ENCODE measurements at regions not wholly inside any gene's neighbourhood (a gene's known extent, or its start where the extent isn't known, plus 50 kb on each side); places are given as distances from the start of the nearest gene placed in this dataset.

DNA sequence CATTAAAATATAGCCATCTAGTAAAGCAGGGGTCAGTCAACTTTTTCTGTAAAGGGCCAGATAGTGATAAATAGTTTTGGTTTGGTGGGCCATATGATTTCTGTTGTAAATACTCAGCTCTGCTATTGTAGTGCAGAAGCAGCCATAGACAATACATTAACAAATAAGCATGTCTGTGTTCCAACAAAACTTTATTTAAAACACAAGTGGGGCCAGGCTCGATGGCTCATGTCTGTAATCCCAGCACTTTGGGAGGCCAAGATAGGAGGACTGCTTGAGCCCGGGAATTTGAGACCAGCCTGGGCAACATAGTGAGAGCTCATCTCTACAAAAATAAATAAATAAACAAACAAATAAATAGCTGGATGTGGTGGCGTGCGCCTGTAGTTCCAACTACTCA lies 60.8 kb upstream of the TANC2 start:
- TF ChIP-seq, protein P1, sequence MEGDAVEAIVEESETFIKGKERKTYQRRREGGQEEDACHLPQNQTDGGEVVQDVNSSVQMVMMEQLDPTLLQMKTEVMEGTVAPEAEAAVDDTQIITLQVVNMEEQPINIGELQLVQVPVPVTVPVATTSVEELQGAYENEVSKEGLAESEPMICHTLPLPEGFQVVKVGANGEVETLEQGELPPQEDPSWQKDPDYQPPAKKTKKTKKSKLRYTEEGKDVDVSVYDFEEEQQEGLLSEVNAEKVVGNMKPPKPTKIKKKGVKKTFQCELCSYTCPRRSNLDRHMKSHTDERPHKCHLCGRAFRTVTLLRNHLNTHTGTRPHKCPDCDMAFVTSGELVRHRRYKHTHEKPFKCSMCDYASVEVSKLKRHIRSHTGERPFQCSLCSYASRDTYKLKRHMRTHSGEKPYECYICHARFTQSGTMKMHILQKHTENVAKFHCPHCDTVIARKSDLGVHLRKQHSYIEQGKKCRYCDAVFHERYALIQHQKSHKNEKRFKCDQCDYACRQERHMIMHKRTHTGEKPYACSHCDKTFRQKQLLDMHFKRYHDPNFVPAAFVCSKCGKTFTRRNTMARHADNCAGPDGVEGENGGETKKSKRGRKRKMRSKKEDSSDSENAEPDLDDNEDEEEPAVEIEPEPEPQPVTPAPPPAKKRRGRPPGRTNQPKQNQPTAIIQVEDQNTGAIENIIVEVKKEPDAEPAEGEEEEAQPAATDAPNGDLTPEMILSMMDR (IDR thresholded peaks at IDR 0.05): no peak
- TF ChIP-seq EP300 (IDR thresholded peaks at IDR 0.05): no peak
- TF ChIP-seq POLR2A (IDR thresholded peaks at IDR 0.05): no peak
- no peak for TF ChIP-seq POLR2AphosphoS5 (IDR thresholded peaks at IDR 0.05)

Data from suprapubic skin (tissue), 4 donors.